Mononuclear cell (primary cell): ENCODE measurements at regions not wholly inside any gene's neighbourhood (a gene's known extent, or its start where the extent isn't known, plus 50 kb on each side); places are given as distances from the start of the nearest gene placed in this dataset.

Experiments used
- H3K27me3 ChIP-seq: 2 replicates; pipeline ENCODE4 v1.6.0; 2011; ENCODE audit warnings: low read length, control low read depth; ENCODE audit not compliant: insufficient read depth
- H3K4me1 ChIP-seq: 2 replicates; pipeline ENCODE4 v1.5.1; 2011; ENCODE audit warnings: mild to moderate bottlenecking, low read length, control low read depth; ENCODE audit not compliant: insufficient read depth
- H3K4me3 ChIP-seq: 2 replicates; pipeline ENCODE4 v1.5.1; 2011; ENCODE audit warnings: mild to moderate bottlenecking, low read length, moderate library complexity
- H3K9me3 ChIP-seq: 2 replicates; pipeline ENCODE4 v1.5.1; 2011; ENCODE audit warnings: low read depth, mild to moderate bottlenecking, control low read depth, low read length

DNA sequence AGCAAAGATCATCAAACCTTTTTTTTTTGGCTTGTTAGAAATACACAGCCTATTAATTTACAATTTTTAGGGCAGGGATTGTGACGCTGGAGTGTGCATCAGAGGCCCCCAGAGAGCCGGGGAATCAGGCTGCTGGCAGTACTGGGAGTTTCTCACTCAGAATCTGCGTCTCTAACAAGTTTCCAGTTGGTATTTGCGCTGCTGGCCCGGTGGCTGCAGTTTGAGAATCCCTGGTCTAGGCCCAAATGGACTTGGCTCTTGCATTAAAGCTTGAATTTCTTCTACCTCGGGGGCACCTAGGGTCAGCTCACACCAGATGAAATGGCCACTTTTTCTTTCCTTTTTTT, 150.9 kb upstream of the CIBAR2 start:
- Histone ChIP-seq H3K4me3 (no peak overlapping the region), H3K9me3 (no peaks in the 10 kb centered on the region), H3K4me1 (peaks cover 14% of the 10 kb centered on the region), H3K27me3 (no peaks in the 10 kb centered on the region)

DNA sequence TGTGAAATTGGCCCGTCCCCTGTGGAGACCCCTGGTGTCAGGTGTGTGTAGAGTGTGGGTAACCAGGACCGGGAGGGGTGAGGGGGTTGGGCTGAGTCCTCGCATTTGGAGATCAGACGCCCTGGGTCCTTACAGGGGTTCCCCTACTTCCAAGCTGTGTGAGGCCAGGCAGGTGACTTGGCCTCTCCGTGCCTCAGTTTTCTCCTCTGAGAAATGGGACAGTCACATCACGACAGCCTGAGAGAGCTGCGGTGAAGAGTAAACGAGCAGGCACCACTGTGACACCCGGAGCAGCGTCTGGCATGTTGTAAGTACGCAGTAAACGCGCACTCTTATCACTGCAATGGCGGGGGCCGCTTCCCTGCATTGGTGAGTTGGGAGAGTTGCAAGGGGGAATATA, 152.5 kb upstream of the CIBAR2 start:
- Histone ChIP-seq H3K4me1 (peaks cover 10% of the 10 kb centered on the region), H3K9me3 (no peaks in the 10 kb centered on the region), H3K27me3 (no peaks in the 10 kb centered on the region), H3K4me3 (no peak overlapping the region)

DNA sequence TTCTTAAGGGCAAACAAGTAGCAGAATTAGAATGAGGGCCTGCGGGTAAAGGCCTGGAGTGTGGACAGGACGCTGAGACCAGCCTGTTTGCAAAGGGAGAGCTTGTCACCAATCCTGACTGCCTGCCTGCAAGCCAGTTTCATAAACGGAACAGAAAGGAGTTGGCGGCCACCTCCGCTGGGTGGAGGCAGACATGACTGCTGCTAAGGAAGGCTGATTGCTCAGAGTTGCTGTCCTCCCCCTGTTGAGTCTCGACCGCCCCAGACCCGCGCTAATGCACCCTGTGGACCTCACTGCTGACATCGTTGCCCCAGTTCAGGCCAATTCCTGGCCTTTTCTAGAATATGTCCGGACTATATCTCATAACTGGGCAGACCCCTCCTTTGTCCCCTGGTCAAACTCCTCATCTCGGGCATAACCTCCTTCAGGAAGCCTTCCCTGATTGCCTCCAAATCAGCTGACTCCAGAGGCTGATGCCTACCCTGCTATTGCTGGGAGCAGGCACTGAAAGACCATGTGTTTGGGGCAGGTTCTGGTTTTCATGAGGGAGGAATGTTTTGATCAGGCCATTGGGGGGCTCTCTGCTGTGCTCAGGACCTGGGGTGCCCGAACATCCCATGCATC, 153.0 kb upstream of the CIBAR2 start:
- no peak overlapping the region for H3K4me3 ChIP-seq
- no peaks in the 10 kb centered on the region for H3K27me3 ChIP-seq
- H3K9me3 ChIP-seq = no peaks in the 10 kb centered on the region
- peaks cover 10% of the 10 kb centered on the region for H3K4me1 ChIP-seq

DNA sequence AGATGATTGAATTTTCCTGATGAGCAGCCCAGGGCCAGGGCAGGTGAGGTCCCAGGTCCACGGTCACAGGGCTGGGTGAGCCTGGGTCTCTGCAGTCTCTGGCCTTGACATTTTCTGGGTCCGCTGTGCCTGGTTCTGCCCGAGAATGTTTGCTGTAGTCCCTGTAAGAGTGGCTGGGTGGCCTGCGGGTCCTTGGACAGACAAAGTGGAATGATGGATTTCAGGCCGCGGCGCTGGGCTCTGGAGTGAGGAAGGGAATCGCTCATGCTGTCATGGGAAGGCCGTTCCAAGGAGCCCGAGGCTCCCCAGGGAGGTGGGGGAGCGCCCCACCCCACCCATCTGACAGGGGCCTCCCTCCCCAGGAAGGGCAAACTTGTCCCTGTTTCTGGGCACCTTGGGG, 153.5 kb upstream of the CIBAR2 start:
- H3K27me3 ChIP-seq = no peaks in the 10 kb centered on the region

GRCh38 chr16:85266857-85267256, 154.6 kb upstream of the CIBAR2 start:
- H3K9me3 ChIP-seq = no peaks in the 10 kb centered on the region
- H3K27me3 ChIP-seq = no peaks in the 10 kb centered on the region
- H3K4me3 ChIP-seq = no peak overlapping the region
- H3K4me1 ChIP-seq = peaks cover 8% of the 10 kb centered on the region

More for the DNA sequence above, 153.5 kb upstream of the CIBAR2 start:
- Histone ChIP-seq H3K9me3 (no peaks in the 10 kb centered on the region), H3K4me3 (no peak overlapping the region), H3K4me1 (peaks cover 10% of the 10 kb centered on the region)

GRCh38 chr16:85267414-85267945, 155.2 kb upstream of the CIBAR2 start:
- Histone ChIP-seq H3K9me3 (no peaks in the 10 kb centered on the region), H3K4me3 (no peak overlapping the region), H3K27me3 (no peaks in the 10 kb centered on the region), H3K4me1 (peaks cover 1% of the 10 kb centered on the region)

GRCh38 chr16:85269165-85269564, 156.9 kb upstream of the CIBAR2 start:
- Histone ChIP-seq H3K27me3 (no peaks in the 10 kb centered on the region), H3K4me3 (no peak overlapping the region), H3K4me1 (no peaks in the 10 kb centered on the region), H3K9me3 (no peaks in the 10 kb centered on the region)

DNA sequence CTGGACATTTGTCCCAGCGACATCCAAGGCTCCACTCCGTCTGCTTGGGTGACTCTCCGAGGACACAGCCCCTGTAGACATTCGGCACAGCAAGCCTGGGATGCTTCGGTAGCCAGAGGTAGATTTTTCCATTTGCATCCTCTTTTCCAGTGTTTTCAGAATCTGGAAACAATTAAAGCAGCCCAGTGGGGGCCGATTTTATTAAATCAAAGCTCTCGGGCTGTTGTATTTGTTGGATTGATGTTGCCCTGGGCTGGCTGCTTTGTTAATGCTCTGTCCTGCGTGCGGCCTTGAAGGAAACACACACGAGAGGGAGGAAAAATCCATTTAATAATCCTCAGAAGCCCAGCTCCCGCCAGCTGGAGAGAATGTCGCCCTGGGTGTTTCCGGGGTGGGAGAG, 158.1 kb upstream of the CIBAR2 start:
- no peaks in the 10 kb centered on the region for H3K4me1 ChIP-seq
- no peak overlapping the region for H3K4me3 ChIP-seq
- H3K9me3 ChIP-seq = no peaks in the 10 kb centered on the region
- no peaks in the 10 kb centered on the region for H3K27me3 ChIP-seq

DNA sequence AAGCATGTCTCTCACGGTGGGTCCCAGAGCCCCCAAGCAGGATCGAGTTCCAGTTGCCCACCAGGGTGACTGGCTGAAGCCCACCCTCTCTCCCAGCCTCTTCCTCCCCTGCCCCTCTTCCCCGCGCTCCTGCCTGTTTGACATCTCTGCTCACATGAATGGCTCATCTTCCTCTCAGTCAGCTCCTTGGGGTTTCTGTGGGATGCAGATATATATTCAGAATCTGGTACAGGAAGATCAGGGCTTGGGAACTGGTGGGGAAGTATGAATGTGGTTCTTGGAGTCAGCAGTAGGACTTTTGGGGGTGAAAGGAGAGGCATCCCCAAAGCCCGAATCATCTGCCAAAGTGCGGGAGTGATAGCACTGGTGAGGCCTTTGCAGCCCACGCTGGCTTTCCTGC, 158.9 kb upstream of the CIBAR2 start:
- H3K9me3 ChIP-seq = no peaks in the 10 kb centered on the region
- H3K4me3 ChIP-seq = no peak overlapping the region

DNA sequence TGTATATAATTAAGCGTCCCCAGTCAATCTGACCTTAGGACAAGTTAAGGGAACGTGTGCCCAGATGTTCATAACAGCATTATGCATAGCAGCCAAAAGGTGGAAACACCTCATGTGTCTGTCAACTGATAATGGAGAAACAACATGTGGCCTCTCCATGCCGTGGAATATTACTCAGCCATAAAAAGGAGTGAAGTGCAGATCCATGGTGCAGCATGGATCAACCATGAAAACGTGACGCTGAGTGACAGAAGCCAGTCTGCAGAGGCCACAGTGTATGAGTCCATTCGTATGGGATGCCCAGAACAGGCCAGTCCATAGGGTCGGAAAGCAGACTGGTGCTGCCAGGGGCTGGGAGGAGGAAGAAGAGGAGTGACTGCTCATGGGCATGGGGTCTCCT, 161.0 kb upstream of the CIBAR2 start:
- H3K27me3 ChIP-seq = no peaks in the 10 kb centered on the region
- no peaks in the 10 kb centered on the region for H3K9me3 ChIP-seq

More for the DNA sequence above, 158.9 kb upstream of the CIBAR2 start:
- Histone ChIP-seq H3K27me3 (no peaks in the 10 kb centered on the region), H3K4me1 (no peaks in the 10 kb centered on the region)

DNA sequence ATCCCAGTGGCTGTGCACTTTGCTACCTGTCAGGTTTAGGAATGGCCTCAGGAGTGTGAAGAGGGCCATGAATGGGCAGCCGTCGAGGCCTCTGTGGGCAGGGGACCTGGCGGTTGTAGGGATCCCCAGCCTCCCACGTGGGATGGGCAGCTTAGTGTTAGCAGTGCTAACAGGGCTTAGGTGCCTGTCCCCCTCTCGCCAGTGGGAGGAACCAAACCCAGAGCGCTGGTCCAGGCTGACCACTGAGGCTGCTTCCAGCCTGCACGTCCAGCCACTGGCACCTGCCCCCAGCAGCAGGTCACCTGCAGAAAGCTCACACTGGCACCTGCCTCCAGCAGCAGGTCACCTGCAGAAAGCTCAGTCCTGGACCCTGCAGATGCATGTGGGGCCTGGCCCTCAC, 162.2 kb upstream of the CIBAR2 start:
- Histone ChIP-seq H3K4me1 (no peaks in the 10 kb centered on the region), H3K27me3 (no peaks in the 10 kb centered on the region), H3K4me3 (no peak overlapping the region), H3K9me3 (no peaks in the 10 kb centered on the region)

More for the DNA sequence above, 161.0 kb upstream of the CIBAR2 start:
- no peak overlapping the region for H3K4me3 ChIP-seq
- no peaks in the 10 kb centered on the region for H3K4me1 ChIP-seq

DNA sequence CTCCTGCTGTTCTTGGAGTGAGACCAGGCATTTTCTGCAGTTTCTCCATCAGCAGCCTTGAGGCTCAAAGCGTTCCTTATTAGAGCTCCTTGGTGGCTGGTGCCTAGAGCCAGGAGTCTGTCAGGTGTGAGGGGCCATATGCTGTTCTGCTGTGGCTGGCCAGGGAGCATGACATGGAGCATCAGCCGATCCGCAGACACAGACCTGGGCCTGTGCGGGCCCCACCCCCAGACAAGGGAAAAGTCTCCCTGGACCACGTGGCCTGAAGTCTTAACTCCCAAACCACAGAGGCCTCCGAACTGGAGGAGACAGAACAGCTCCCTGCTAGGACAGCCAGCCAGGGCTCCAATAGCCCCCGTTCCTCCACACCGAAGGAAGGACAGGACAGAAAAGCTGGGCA, 162.7 kb upstream of the CIBAR2 start:
- H3K4me3 ChIP-seq = no peak overlapping the region

GRCh38 chr16:85275533-85276249, 163.4 kb upstream of the CIBAR2 start:
- Histone ChIP-seq H3K4me1 (no peaks in the 10 kb centered on the region), H3K9me3 (no peaks in the 10 kb centered on the region), H3K4me3 (no peak overlapping the region), H3K27me3 (no peaks in the 10 kb centered on the region)

More for the DNA sequence above, 162.7 kb upstream of the CIBAR2 start:
- no peaks in the 10 kb centered on the region for H3K27me3 ChIP-seq
- H3K9me3 ChIP-seq = no peaks in the 10 kb centered on the region
- no peaks in the 10 kb centered on the region for H3K4me1 ChIP-seq

- H3K27me3 ChIP-seq = no peaks in the 10 kb centered on the region
- no peak overlapping the region for H3K4me3 ChIP-seq
- no peaks in the 10 kb centered on the region for H3K4me1 ChIP-seq
- no peaks in the 10 kb centered on the region for H3K9me3 ChIP-seq
Measured at GRCh38 chr16:85276258-85276657, 164.0 kb upstream of the CIBAR2 start.

GRCh38 chr16:85276721-85277120, 164.4 kb upstream of the CIBAR2 start:
- Histone ChIP-seq H3K4me1 (no peaks in the 10 kb centered on the region), H3K27me3 (no peaks in the 10 kb centered on the region), H3K9me3 (no peaks in the 10 kb centered on the region), H3K4me3 (no peak overlapping the region)

DNA sequence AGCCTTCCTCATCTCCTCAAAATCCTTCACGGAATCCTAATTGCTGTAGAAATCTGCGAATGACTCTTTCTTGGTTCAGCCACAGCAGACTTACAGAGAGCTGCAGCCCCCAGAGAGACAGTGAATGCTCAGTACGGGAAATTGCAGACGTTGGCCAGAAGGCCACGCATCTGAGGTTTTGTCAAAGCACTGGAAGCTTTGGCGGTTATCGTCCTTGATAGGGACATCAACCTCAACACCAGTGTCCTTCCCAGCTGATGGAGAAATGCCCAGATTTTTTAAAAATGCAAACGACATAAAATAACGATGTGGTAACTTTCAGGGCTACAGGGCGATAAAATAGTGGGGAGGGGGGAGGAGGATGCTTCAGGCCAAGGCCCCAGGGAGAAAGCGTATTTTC, 166.6 kb upstream of the CIBAR2 start:
- H3K9me3 ChIP-seq = no peaks in the 10 kb centered on the region
- H3K27me3 ChIP-seq = no peaks in the 10 kb centered on the region
- H3K4me3 ChIP-seq = no peak overlapping the region
- H3K4me1 ChIP-seq = no peaks in the 10 kb centered on the region
